Fibroblast of mammary gland (primary cell): ENCODE measurements at regions not wholly inside any gene's neighbourhood (a gene's known extent, or its start where the extent isn't known, plus 50 kb on each side); places are given as distances from the start of the nearest gene placed in this dataset.

Experiments
- DNase-seq: peaks from one replicate; pipeline ENCODE4 v3.0.0-alpha.2; 2010; ENCODE audit warnings: low read depth
- H3K4me3 ChIP-seq: 2 replicates; pipeline ENCODE4 v1.5.1; 2011; ENCODE audit warnings: low read depth, mild to moderate bottlenecking, low read length, moderate library complexity; ENCODE audit not compliant: control insufficient read depth
- TF ChIP-seq, protein P1 (sequence below): conservative IDR thresholded peaks from 2 replicates; pipeline ENCODE4 v1.5.1; 2011; ENCODE audit warnings: low read depth, low read length, inconsistent platforms; ENCODE audit not compliant: control insufficient read depth, insufficient read depth

- DNase-seq: no peak
- H3K4me3 ChIP-seq: no peak overlapping the region
- TF ChIP-seq, protein P1, sequence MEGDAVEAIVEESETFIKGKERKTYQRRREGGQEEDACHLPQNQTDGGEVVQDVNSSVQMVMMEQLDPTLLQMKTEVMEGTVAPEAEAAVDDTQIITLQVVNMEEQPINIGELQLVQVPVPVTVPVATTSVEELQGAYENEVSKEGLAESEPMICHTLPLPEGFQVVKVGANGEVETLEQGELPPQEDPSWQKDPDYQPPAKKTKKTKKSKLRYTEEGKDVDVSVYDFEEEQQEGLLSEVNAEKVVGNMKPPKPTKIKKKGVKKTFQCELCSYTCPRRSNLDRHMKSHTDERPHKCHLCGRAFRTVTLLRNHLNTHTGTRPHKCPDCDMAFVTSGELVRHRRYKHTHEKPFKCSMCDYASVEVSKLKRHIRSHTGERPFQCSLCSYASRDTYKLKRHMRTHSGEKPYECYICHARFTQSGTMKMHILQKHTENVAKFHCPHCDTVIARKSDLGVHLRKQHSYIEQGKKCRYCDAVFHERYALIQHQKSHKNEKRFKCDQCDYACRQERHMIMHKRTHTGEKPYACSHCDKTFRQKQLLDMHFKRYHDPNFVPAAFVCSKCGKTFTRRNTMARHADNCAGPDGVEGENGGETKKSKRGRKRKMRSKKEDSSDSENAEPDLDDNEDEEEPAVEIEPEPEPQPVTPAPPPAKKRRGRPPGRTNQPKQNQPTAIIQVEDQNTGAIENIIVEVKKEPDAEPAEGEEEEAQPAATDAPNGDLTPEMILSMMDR: no peak
Measured at GRCh38 chr4:59647011-59647410, 1553.1 kb upstream of the ADGRL3 start.

DNA sequence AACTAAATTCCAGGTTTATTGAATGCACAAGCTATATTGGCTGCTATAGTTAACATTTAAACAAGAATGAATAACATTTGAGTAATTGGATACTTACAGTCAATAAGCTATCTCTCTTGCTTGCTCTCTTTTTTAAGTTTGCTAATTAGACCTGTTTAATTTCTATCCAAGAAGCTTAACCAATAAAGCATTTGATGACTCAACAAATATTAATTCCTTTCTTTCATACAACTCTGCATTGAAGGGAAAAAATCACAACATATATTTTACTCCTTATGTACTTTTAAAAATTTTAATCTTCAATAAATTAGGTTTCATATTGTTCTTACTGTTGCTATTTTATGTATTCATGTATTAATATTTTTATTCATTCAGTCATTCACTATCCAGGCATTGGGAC, 1552.6 kb upstream of the ADGRL3 start:
- TF ChIP-seq, protein P1: no peak
- no peak overlapping the region for H3K4me3 ChIP-seq
- DNase-seq: no peak

- no peak for DNase-seq
- TF ChIP-seq, protein P1: no peak
- H3K4me3 ChIP-seq: no peak overlapping the region
Measured at GRCh38 chr4:59650861-59651260, 1549.3 kb upstream of the ADGRL3 start.

DNA sequence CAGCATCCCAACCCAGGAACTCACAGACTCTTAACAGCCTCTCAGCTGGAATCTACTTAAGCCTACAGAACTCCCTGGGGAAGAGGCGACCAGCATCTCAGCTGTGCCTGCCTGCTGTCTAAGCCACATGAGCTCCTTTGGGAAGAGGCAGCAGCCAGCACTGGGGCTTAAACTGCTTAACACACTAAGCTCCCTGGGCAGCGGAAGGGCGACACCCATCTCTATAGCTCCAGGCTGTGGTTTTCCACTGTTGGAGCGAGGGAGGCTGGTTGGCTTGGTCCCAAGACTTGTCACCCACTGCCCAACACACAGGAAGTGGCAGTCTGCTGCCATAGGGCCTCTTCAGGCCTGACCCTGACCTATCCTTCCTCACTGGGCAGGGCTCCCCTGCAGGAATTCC, 1544.1 kb upstream of the ADGRL3 start:
- TF ChIP-seq, protein P1: no peak
- no peak for DNase-seq
- H3K4me3 ChIP-seq: no peak overlapping the region

DNA sequence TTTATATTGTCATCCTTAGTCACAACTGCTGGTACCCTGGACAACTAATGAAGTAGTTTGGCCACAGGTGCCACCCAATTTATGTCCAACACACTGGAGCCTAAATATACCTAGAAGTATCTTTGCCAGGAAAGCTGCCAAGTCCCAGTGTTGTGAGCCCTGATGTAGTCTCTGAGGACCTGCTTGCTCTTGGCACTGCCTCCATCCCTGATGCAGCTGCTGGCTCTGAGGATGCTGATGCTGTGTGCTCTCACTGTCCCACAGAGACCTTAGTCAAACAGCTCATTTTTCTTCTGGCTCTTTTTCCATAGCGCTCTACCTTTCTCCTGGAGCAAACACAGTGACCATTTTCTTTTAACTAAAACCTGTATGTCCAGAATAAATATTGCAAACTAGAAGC, 1535.4 kb upstream of the ADGRL3 start:
- no peak overlapping the region for H3K4me3 ChIP-seq
- TF ChIP-seq, protein P1: no peak
- no peak for DNase-seq

- DNase-seq: no peak
- no peak overlapping the region for H3K4me3 ChIP-seq
- TF ChIP-seq, protein P1: no peak
Measured at GRCh38 chr4:59666645-59667044, 1533.5 kb upstream of the ADGRL3 start.

DNA sequence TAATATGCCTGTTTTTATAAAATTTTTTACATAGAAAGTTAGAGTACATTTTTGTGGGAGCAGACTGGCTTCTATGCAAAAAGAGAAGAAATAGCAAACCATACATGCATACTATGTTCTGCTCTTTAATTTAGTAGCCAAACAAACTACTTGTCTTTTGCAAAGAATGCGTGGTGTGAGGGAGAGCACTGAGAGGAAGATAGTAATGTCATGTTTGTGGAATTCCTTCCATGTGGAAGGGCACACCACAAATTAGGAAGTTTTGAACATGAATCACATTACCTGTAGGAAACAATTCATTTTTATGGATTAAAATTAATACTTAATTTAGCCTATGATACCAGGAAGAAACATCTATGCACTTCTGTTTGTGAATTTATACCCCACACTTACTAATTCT, 1529.1 kb upstream of the ADGRL3 start:
- no peak for DNase-seq
- H3K4me3 ChIP-seq: no peak overlapping the region
- TF ChIP-seq, protein P1: no peak
